ENCODE measurements at regions not wholly inside any gene's neighbourhood (a gene's known extent, or its start where the extent isn't known, plus 50 kb on each side); places are given as distances from the start of the nearest gene placed in this dataset.

DNA sequence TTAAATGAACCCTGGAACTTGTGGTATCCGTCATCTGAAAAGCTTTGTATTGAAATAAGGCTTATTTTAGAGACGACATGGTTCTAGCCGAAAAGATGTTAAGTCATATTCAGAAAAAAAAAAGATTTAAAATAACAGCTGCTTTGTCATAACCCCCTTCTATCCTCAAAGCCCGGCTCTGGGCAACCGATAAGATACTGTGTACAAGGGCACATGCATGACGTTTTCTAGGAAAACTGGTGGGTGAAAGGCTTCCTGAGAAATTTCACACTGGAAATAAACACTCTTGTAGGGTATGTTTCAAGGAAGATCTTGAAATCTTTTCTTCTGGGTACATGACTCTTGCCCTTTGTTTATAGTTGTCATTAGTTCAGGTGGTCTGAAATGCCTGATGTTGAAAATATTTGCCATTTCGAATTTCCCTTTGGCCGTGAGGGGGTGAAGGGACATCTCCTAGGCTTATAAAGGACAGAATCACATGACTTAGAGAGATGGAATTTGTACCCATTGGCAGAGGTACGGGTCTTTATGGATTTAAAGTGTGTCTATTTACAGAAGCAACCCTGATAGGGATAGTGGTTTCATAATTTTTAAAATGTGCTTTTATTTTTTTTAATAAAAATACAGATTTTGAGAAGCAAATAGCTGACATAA is 232.5 kb downstream of the PTEN start:
- no peak overlapping the region for H3K27ac ChIP-seq (ENCODE audit: low read length)
- intact Hi-C loops (cut with DNase I): no loop called here
- DNase-seq (no peak), ATAC-seq (no peak)
- H3K9me3 ChIP-seq (ENCODE audit: control insufficient read depth, low read length): no peaks in the 10 kb centered on the region
- H3K27me3 ChIP-seq (ENCODE audit: control insufficient read depth, insufficient read depth): no peaks in the 10 kb centered on the region
- H3K4me3 ChIP-seq (ENCODE audit: low read length): no peak overlapping the region
- no peaks in the 10 kb centered on the region for H3K4me1 ChIP-seq (ENCODE audit: control insufficient read depth, insufficient read depth, low read length)
- WGBS: 61% methylated on average over 9 of the region's 9 CpGs

DNA sequence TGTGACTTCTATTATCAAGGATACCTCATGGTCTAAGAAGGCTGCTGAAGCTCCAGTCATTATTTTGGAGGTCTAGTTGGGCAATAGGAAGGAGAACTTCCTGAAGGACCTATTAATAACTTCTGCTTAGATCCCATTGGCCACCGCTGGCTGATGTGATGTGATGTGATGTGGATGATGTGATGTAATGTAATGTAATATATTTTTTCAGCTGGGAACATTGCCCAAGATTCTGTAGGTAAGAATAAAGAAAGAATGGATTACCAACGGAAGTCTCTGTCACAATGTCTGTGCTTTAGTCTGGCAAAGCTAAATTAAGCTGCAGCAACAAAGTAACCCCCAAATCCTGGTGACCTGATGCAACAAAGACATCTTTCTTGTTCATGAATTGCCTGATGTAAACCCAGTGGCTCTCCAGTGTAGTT is 233.7 kb downstream of the PTEN start:
- ATAC-seq (no peak), DNase-seq (no peak)
- H3K4me3 ChIP-seq (ENCODE audit: low read length): no peak overlapping the region
- H3K4me1 ChIP-seq (ENCODE audit: control insufficient read depth, insufficient read depth, low read length): no peaks in the 10 kb centered on the region
- H3K27ac ChIP-seq (ENCODE audit: low read length): no peak overlapping the region
- WGBS: 78% methylated on average over 2 of the region's 2 CpGs
- H3K9me3 ChIP-seq (ENCODE audit: control insufficient read depth, low read length): no peaks in the 10 kb centered on the region
- H3K27me3 ChIP-seq (ENCODE audit: control insufficient read depth, insufficient read depth): no peaks in the 10 kb centered on the region
- intact Hi-C loops (cut with DNase I): no loop called here

DNA sequence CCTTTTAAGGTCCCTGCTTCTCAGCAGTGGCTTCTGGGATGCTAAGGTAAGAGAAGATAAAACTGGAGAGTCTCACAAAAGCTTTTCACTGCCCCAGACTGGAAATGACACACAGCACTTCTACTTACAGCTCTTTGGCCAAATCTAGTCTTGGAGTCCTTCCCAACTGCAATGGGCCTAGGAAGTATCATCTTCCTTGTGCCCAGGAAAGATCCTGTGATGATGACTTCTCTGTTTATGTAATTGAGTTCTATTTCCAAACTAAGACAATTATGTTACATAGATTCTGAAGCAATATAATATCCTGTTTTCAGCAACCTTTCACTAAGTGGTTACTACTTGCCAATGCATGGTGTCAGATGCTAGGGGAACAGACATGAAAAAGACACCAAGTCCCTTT is 234.1 kb downstream of the PTEN start:
- H3K4me1 ChIP-seq (ENCODE audit: control insufficient read depth, insufficient read depth, low read length): no peaks in the 10 kb centered on the region
- intact Hi-C loops (cut with DNase I): no loop called here
- no peaks in the 10 kb centered on the region for H3K9me3 ChIP-seq (ENCODE audit: control insufficient read depth, low read length)
- H3K4me3 ChIP-seq (ENCODE audit: low read length): no peak overlapping the region
- DNase-seq: no peak
- H3K27me3 ChIP-seq (ENCODE audit: control insufficient read depth, insufficient read depth): no peaks in the 10 kb centered on the region
- H3K27ac ChIP-seq (ENCODE audit: low read length): no peak overlapping the region
- ATAC-seq: no peak

DNA sequence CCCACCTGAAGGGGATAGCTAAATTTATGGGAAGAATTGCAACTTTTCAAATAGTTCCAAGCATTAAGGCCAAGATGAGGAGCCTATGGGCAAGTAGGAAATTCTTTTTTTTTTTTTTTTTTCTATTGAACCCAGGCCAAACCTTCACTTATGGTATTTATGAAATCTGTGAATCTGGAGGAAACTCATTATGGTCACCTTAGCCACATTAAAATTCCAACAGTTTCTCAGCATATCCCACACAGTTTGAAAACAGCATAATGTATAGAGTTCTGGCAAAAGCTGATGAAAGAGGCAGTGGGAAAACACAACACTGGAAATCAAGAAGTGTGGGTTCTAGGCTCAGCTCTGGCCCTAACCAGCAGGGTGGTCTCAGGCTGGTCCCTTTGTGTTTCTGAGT is 236.9 kb downstream of the PTEN start:
- ATAC-seq (no peak), DNase-seq (no peak)
- Histone ChIP-seq H3K4me3 (ENCODE audit: low read length) (no peak overlapping the region), H3K27ac (ENCODE audit: low read length) (no peak overlapping the region), H3K9me3 (ENCODE audit: control insufficient read depth, low read length) (no peaks in the 10 kb centered on the region), H3K4me1 (ENCODE audit: control insufficient read depth, insufficient read depth, low read length) (no peaks in the 10 kb centered on the region), H3K27me3 (ENCODE audit: control insufficient read depth, insufficient read depth) (no peaks in the 10 kb centered on the region)
- intact Hi-C loops (cut with DNase I): no loop called here

DNA sequence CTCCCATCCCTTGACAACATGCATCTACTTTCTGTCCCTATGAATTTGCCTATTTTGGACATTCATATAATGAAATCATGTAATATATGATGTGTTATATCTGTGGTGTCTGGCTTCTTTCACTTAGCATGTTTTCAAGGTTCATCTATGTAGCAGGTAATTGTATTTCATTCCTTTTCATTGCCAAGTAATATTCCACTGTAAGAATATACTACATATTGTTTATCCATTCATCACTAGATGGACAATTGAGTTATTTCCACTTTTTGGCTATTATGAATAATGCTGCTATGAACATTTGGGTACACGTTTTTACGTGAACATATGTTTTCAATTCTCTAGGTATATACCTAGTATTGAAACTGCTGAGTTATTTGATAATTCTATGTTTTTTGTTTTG is 238.2 kb downstream of the PTEN start:
- WGBS: 94% methylated on average over 2 of the region's 2 CpGs
- Histone ChIP-seq H3K4me1 (ENCODE audit: control insufficient read depth, insufficient read depth, low read length) (peaks cover under 1% of the 10 kb centered on the region), H3K27me3 (ENCODE audit: control insufficient read depth, insufficient read depth) (no peaks in the 10 kb centered on the region), H3K4me3 (ENCODE audit: low read length) (no peak overlapping the region), H3K27ac (ENCODE audit: low read length) (no peak overlapping the region), H3K9me3 (ENCODE audit: control insufficient read depth, low read length) (no peaks in the 10 kb centered on the region)
- intact Hi-C loops (cut with DNase I): no loop called here
- ATAC-seq: no peak
- DNase-seq: no peak

DNA sequence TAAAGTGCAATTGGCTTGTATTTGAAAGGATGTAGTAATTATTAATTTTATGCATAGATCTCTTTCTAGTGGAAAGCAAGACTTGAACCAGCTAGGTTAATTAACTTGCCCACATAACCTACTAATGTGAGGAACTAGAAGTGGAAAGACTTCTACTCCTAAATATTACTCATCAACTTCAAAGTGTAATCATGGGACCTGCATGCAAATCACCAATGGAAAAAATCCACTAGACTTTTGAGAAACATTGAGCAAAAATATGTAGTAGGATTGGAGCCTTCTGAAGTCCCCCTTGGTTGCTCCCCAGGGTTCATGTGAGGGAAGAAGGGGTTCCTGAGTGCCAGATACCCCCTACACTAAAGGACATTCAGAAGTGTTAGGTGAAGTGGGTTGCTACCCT is 240.2 kb downstream of the PTEN start:
- intact Hi-C loops (cut with DNase I): no loop called here
- Histone ChIP-seq H3K4me3 (ENCODE audit: low read length) (no peak overlapping the region), H3K27me3 (ENCODE audit: control insufficient read depth, insufficient read depth) (no peaks in the 10 kb centered on the region), H3K4me1 (ENCODE audit: control insufficient read depth, insufficient read depth, low read length) (peaks cover 1% of the 10 kb centered on the region), H3K9me3 (ENCODE audit: control insufficient read depth, low read length) (no peaks in the 10 kb centered on the region), H3K27ac (ENCODE audit: low read length) (no peak overlapping the region)
- ATAC-seq: no peak
- DNase-seq: no peak

DNA sequence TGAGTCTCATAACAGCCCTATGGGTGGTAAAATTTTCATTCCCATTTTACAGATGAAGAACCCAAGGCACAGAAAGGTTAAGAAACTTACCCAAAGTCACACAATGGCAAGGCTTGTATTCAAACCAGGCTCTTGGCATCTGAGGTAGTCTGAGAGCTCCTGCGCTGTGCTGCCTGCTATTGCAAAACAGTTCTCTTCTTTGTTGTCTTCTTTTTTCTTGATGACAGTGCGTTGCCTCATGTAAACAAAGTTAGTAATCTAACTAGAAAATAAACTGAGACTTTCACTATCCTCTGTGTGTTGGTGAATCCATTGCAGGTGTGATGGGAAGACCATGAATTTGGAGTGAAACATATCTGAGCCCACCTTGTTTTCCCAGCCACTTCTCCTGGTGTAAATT is 240.8 kb downstream of the PTEN start:
- Histone ChIP-seq H3K4me1 (ENCODE audit: control insufficient read depth, insufficient read depth, low read length) (peaks cover 1% of the 10 kb centered on the region), H3K27me3 (ENCODE audit: control insufficient read depth, insufficient read depth) (no peaks in the 10 kb centered on the region), H3K4me3 (ENCODE audit: low read length) (no peak overlapping the region), H3K9me3 (ENCODE audit: control insufficient read depth, low read length) (no peaks in the 10 kb centered on the region), H3K27ac (ENCODE audit: low read length) (no peak overlapping the region)
- WGBS: 92% methylated on average over 2 of the region's 2 CpGs
- no peak for ATAC-seq
- intact Hi-C loops (cut with DNase I): no loop called here
- DNase-seq: no peak

DNA sequence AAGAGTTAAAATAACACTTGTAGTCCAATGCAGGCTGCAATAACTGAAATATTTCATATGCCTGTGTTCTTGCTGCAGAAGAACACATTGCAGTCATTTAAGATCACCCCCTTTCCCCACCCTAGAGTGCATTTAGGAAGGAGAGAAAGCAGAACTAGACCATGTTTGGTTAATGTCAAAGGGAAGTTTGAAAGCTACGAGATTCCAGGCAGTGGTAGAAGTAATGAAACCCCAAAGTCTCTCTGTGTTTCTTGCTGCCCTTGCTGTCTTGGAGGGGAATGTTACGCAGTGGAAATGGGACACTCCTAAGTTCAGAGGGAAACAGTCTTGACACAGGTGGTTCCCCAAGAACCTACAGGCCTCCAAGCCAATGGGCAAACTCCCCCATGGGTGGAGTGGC is 242.9 kb downstream of the PTEN start:
- Histone ChIP-seq H3K4me3 (ENCODE audit: low read length) (no peak overlapping the region), H3K4me1 (ENCODE audit: control insufficient read depth, insufficient read depth, low read length) (peaks cover 1% of the 10 kb centered on the region), H3K9me3 (ENCODE audit: control insufficient read depth, low read length) (no peaks in the 10 kb centered on the region), H3K27me3 (ENCODE audit: control insufficient read depth, insufficient read depth) (no peaks in the 10 kb centered on the region), H3K27ac (ENCODE audit: low read length) (no peak overlapping the region)
- intact Hi-C loops (cut with DNase I): no loop called here
- no peak for ATAC-seq
- 80% methylated on average over 2 of the region's 2 CpGs for WGBS
- no peak for DNase-seq

DNA sequence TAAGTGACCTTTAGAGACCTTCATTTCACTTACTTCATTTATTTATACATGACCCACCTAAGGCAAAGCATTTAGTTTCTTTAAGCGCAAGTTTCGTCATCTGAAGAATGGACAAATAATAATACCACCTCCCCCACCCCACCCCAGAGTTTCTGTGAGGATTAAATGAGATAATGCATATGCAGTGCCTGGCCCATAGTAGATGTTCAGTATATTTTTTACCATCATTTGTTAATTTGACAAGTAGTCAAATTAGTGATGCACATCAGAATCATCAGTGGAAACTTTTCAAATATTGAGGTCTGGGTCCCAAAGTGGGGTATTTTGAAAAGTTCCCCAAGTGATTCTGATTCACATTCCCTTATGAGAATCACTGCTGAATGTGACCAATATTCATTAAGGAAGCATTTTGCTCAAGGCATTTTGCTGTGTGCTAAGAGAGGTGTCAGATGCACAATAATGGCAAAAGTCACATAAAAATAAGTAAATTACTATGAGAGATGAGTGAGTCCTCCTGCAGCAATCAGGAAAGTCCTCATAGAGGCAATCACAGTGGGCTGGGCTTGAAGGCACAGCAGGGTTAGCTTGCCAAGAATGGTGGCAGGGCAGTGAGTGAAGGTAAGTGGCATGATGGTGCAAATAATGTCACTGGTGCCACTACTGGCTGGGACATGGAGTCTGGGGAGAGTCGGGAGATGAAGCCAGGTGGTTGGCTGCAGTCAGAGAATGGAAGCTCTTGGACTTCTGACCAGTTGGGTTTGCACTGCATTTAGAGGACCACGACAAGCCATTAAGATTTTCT is 244.1 kb downstream of the PTEN start:
- Histone ChIP-seq H3K4me1 (ENCODE audit: control insufficient read depth, insufficient read depth, low read length) (peaks cover 1% of the 10 kb centered on the region), H3K27ac (ENCODE audit: low read length) (no peak overlapping the region), H3K4me3 (ENCODE audit: low read length) (no peak overlapping the region), H3K27me3 (ENCODE audit: control insufficient read depth, insufficient read depth) (no peaks in the 10 kb centered on the region), H3K9me3 (ENCODE audit: control insufficient read depth, low read length) (no peaks in the 10 kb centered on the region)
- no peak for DNase-seq
- no peak for ATAC-seq
- intact Hi-C loops (cut with DNase I): no loop called here
- 91% methylated on average over 4 of the region's 4 CpGs for WGBS

DNA sequence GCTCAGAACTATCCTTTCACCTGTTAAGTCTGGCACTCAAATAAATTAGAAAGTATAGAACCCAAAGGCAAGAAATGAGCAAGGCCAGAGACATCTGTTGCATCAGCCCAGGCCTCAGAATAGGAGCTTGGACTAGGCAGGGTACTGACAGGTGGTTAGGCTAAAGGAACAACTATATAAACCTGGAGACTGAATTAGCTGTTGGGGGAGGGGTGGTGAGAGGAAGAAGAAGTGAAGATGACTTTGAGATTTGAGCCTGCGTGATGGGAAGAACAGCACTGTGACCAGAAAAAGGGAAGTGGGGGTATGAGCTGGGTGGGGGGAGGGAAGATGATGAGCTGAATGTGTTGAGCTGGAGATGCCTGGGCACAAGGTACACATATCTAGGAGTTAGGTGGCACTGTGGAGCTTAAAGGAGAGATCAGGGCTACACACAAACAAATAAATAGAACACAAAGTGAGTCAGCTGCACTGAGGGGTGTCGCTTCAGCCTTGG is 244.7 kb downstream of the PTEN start:
- no peak overlapping the region for H3K4me3 ChIP-seq (ENCODE audit: low read length)
- 78% methylated on average over 2 of the region's 2 CpGs for WGBS
- H3K9me3 ChIP-seq (ENCODE audit: control insufficient read depth, low read length): no peaks in the 10 kb centered on the region
- intact Hi-C loops (cut with DNase I): no loop called here
- H3K27me3 ChIP-seq (ENCODE audit: control insufficient read depth, insufficient read depth): no peaks in the 10 kb centered on the region
- peaks cover 1% of the 10 kb centered on the region for H3K4me1 ChIP-seq (ENCODE audit: control insufficient read depth, insufficient read depth, low read length)
- DNase-seq (peak in 1 of 3 donors; percentile 17), ATAC-seq (peak in 1 of 2 donors; percentile 29)
- no peak overlapping the region for H3K27ac ChIP-seq (ENCODE audit: low read length)

DNA sequence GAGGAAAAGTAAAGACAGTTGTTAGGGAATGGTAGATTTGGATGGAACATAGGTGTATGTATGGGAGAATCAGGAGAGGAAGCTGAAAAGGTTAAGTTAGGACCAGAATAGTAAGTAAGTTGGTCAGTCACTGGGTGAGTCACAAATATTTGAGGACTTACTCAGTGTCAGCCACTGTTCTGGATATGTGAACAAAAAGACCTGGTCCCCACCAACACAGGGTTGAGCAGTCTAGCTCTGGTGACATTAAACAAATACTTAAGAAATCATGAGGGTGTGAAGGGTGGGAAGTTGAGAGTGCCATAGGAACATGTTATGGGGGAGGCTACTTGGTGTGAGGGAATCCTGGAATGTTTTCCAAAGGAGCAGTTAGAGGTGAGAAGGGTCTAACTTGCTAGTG is 246.9 kb downstream of the PTEN start:
- DNase-seq (no peak), ATAC-seq (peak in 1 of 2 donors; percentile 41)
- Histone ChIP-seq H3K27me3 (ENCODE audit: control insufficient read depth, insufficient read depth) (no peaks in the 10 kb centered on the region), H3K27ac (ENCODE audit: low read length) (no peak overlapping the region), H3K4me1 (ENCODE audit: control insufficient read depth, insufficient read depth, low read length) (peaks cover 1% of the 10 kb centered on the region), H3K4me3 (ENCODE audit: low read length) (no peak overlapping the region), H3K9me3 (ENCODE audit: control insufficient read depth, low read length) (no peaks in the 10 kb centered on the region)
- intact Hi-C loops (cut with DNase I): loop anchor here in 3 of 4 donors (5.0 to 10.0 kb wide), 3 partner anchors 246 to 258 kb away; partner anchors contain the start of genes KLLN (in 1 of the 3) and PTEN (in 1 of the 3)

Measured in right cardiac atrium (tissue), 5 donors.